ENCODE measurements at regions not wholly inside any gene's neighbourhood (a gene's known extent, or its start where the extent isn't known, plus 50 kb on each side); places are given as distances from the start of the nearest gene placed in this dataset.

- no peak for DNase-seq
Observed at GRCh38 chr5:167241436-167242067, 1049.9 kb upstream of the WWC1 start.

GRCh38 chr5:167242701-167243100 is 1048.7 kb upstream of the WWC1 start:
- no peak for DNase-seq

GRCh38 chr5:167243463-167243862 is 1048.0 kb upstream of the WWC1 start:
- no peak for DNase-seq

- no peak for DNase-seq
Observed at GRCh38 chr5:167244583-167244982, 1046.9 kb upstream of the WWC1 start.

GRCh38 chr5:167245868-167246267 is 1045.6 kb upstream of the WWC1 start:
- no peak for DNase-seq

GRCh38 chr5:167247816-167248215 is 1043.6 kb upstream of the WWC1 start:
- DNase-seq: no peak

- no peak for DNase-seq
Observed at GRCh38 chr5:167248257-167248656, 1043.2 kb upstream of the WWC1 start.

GRCh38 chr5:167250996-167251395 is 1040.4 kb upstream of the WWC1 start:
- DNase-seq: no peak

- DNase-seq: no peak
Observed at GRCh38 chr5:167254132-167254531, 1037.3 kb upstream of the WWC1 start.

GRCh38 chr5:167255926-167256325 is 1035.5 kb upstream of the WWC1 start:
- DNase-seq: no peak

- no peak for DNase-seq
Observed at GRCh38 chr5:167259806-167260205, 1031.6 kb upstream of the WWC1 start.

- DNase-seq: no peak
Observed at GRCh38 chr5:167261309-167262100, 1029.9 kb upstream of the WWC1 start.

- DNase-seq: no peak
Observed at GRCh38 chr5:167263185-167263584, 1028.3 kb upstream of the WWC1 start.

- no peak for DNase-seq
Observed at GRCh38 chr5:167264348-167264747, 1027.1 kb upstream of the WWC1 start.

- no peak for DNase-seq
Observed at GRCh38 chr5:167268337-167268736, 1023.1 kb upstream of the WWC1 start.

- no peak for DNase-seq
Observed at GRCh38 chr5:167269146-167269545, 1022.3 kb upstream of the WWC1 start.

GRCh38 chr5:167271081-167271480 is 1020.4 kb upstream of the WWC1 start:
- no peak for DNase-seq

GRCh38 chr5:167271511-167271910 is 1019.9 kb upstream of the WWC1 start:
- no peak for DNase-seq

- DNase-seq: no peak
Observed at GRCh38 chr5:167280111-167280510, 1011.3 kb upstream of the WWC1 start.

- DNase-seq: no peak
Observed at GRCh38 chr5:167281925-167282324, 1009.5 kb upstream of the WWC1 start.

- no peak for DNase-seq
Observed at GRCh38 chr5:167283691-167284090, 1007.8 kb upstream of the WWC1 start.

- no peak for DNase-seq
Observed at GRCh38 chr5:167284222-167284890, 1007.1 kb upstream of the WWC1 start.

- DNase-seq: no peak
Observed at GRCh38 chr5:167285591-167285990, 1005.9 kb upstream of the WWC1 start.

GRCh38 chr5:167286891-167287290 is 1004.6 kb upstream of the WWC1 start:
- DNase-seq: no peak

Measured in CD4-positive, alpha-beta T cell treated with Interleukin-6 for 4 hours (primary cell).